Endothelial cell of umbilical vein (primary cell): ENCODE measurements at regions not wholly inside any gene's neighbourhood (a gene's known extent, or its start where the extent isn't known, plus 50 kb on each side); places are given as distances from the start of the nearest gene placed in this dataset.

Source experiments
- MYC ChIP-seq: IDR thresholded peaks from one replicate; pipeline ENCODE4 v1.6.1; 2011; ENCODE audit warnings: mild to moderate bottlenecking, low read depth, low read length
- POLR2A ChIP-seq: IDR thresholded peaks from 2 replicates; pipeline ENCODE4 v1.6.1; 2012; ENCODE audit warnings: low read depth, mild to moderate bottlenecking, control low read depth, low read length
- TF ChIP-seq, protein P1 (sequence below), 2 donors: IDR thresholded peaks; 1 replicate in 1 of 2; 2 replicates in 1 of 2; pipeline ENCODE4 v1.5.1; 2011; ENCODE audit warnings: low read length in 2 of 2, mild to moderate bottlenecking in 2 of 2, moderate library complexity in 2 of 2, control low read depth in 1 of 2, inconsistent platforms in 1 of 2, low read depth in 1 of 2; ENCODE audit not compliant: insufficient read depth in 1 of 2; ENCODE audit errors: extremely low read depth in 1 of 2

GRCh38 chr2:8484502-8485283 is 197.2 kb upstream of the ID2 start:
- TF ChIP-seq, protein P1, sequence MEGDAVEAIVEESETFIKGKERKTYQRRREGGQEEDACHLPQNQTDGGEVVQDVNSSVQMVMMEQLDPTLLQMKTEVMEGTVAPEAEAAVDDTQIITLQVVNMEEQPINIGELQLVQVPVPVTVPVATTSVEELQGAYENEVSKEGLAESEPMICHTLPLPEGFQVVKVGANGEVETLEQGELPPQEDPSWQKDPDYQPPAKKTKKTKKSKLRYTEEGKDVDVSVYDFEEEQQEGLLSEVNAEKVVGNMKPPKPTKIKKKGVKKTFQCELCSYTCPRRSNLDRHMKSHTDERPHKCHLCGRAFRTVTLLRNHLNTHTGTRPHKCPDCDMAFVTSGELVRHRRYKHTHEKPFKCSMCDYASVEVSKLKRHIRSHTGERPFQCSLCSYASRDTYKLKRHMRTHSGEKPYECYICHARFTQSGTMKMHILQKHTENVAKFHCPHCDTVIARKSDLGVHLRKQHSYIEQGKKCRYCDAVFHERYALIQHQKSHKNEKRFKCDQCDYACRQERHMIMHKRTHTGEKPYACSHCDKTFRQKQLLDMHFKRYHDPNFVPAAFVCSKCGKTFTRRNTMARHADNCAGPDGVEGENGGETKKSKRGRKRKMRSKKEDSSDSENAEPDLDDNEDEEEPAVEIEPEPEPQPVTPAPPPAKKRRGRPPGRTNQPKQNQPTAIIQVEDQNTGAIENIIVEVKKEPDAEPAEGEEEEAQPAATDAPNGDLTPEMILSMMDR (IDR thresholded peaks at IDR 0.05; ENCODE audit: extremely low read depth in 1 of 2, insufficient read depth in 1 of 2, low read depth in 1 of 2, low read length in 2 of 2), result no peak
- no peak for TF ChIP-seq POLR2A
- no peak for TF ChIP-seq MYC
